Activated T-helper 1 cell treated with anti-CD3 and anti-CD28 coated beads, Interleukin-2, amount 50 U/mL, for 16 hours (primary cell): ENCODE measurements at regions not wholly inside any gene's neighbourhood (a gene's known extent, or its start where the extent isn't known, plus 50 kb on each side); places are given as distances from the start of the nearest gene placed in this dataset.
"Not testable (repeated sequence)": the region's sequence is repeated elsewhere in the genome, so short reads cannot be mapped to it uniquely, and the experiment has no call there.

Experiments used
- DNase-seq, 2 donors: peaks; one replicate each; pipeline ENCODE4 v3.0.0-alpha.2; 2020; ENCODE audit warnings: low read depth in 1 of 2, low spot score in 1 of 2

- no peak for DNase-seq
Observed at GRCh38 chr5:40227366-40227765, 452.3 kb upstream of the PTGER4 start.

GRCh38 chr5:40226906-40227305, 452.8 kb upstream of the PTGER4 start:
- no peak for DNase-seq

GRCh38 chr5:40225147-40225546, 454.6 kb upstream of the PTGER4 start:
- not testable (repeated sequence) for DNase-seq

GRCh38 chr5:40224421-40224820, 455.3 kb upstream of the PTGER4 start:
- no peak for DNase-seq

GRCh38 chr5:40223884-40224402, 455.8 kb upstream of the PTGER4 start:
- no peak for DNase-seq

- no peak for DNase-seq
Observed at GRCh38 chr5:40221796-40222195, 457.9 kb upstream of the PTGER4 start.

GRCh38 chr5:40221255-40221654, 458.5 kb upstream of the PTGER4 start:
- no peak for DNase-seq

- no peak for DNase-seq
Observed at GRCh38 chr5:40220260-40220659, 459.5 kb upstream of the PTGER4 start.

GRCh38 chr5:40217553-40217952, 462.2 kb upstream of the PTGER4 start:
- DNase-seq = no peak

- no peak for DNase-seq
Observed at GRCh38 chr5:40210694-40211093, 469.0 kb upstream of the PTGER4 start.

GRCh38 chr5:40206030-40206429, 473.7 kb upstream of the PTGER4 start:
- no peak for DNase-seq

- DNase-seq = no peak
Observed at GRCh38 chr5:40204144-40204543, 475.6 kb upstream of the PTGER4 start.

GRCh38 chr5:40202814-40203440, 476.8 kb upstream of the PTGER4 start:
- no peak for DNase-seq

- no peak for DNase-seq
Observed at GRCh38 chr5:40198736-40199135, 481.0 kb upstream of the PTGER4 start.

GRCh38 chr5:40195574-40195973, 484.1 kb upstream of the PTGER4 start:
- not testable (repeated sequence) for DNase-seq

- DNase-seq = no peak
Observed at GRCh38 chr5:40191150-40191549, 488.6 kb upstream of the PTGER4 start.

- DNase-seq = no peak
Observed at GRCh38 chr5:40172721-40173120, 507.0 kb upstream of the PTGER4 start.

- DNase-seq = no peak
Observed at GRCh38 chr5:40171971-40172370, 507.7 kb upstream of the PTGER4 start.

- DNase-seq = no peak
Observed at GRCh38 chr5:40167283-40167682, 512.4 kb upstream of the PTGER4 start.

- no peak for DNase-seq
Observed at GRCh38 chr5:40166802-40167201, 512.9 kb upstream of the PTGER4 start.

GRCh38 chr5:40165789-40166728, 513.7 kb upstream of the PTGER4 start:
- no peak for DNase-seq

- no peak for DNase-seq
Observed at GRCh38 chr5:40165106-40165788, 514.5 kb upstream of the PTGER4 start.
